H1 (cell line): ENCODE measurements at regions not wholly inside any gene's neighbourhood (a gene's known extent, or its start where the extent isn't known, plus 50 kb on each side); places are given as distances from the start of the nearest gene placed in this dataset.

Experiments used
- CTCF ChIA-PET: fragments of 300-600 bp; sonication (Branson Sonifier 250); formaldehyde crosslinking; loops from one replicate; lab custom pipeline; 2021; ENCODE audit not compliant: partially characterized antibody; lab: Charles Lee
- POLR2A ChIA-PET: fragments of 300-600 bp; sonication (Branson Sonifier 250); formaldehyde crosslinking; loops from one replicate; lab custom pipeline; 2021; ENCODE audit warnings: inconsistent platforms; ENCODE audit not compliant: partially characterized antibody; lab: Charles Lee
- DNase-seq, 2 experiments: peaks; one replicate each; pipeline versions ENCODE4 v3.0.0 to v3.0.0-alpha.2; 2010 to 2022; ENCODE audit warnings: low spot score in 2 of 2, low read depth in 1 of 2, mixed read lengths in 1 of 2
- FAIRE-seq: peaks from 2 replicates; lab custom pipeline; 2011; peaks lifted over from hg19 to GRCh38; lab: Jason Lieb, UNC
- H2AFZ ChIP-seq: 2 replicates; pipeline ENCODE4 v1.8.1; 2012; ENCODE audit warnings: low read length, inconsistent platforms
- H2AK5ac ChIP-seq: 2 replicates; pipeline ENCODE4 v1.6.1; 2013; ENCODE audit warnings: low read depth, low read length
- H2BK120ac ChIP-seq: replicated peaks from 2 replicates; pipeline ENCODE3; 2013; ENCODE audit warnings: low read depth, low read length, inconsistent platforms
- H2BK12ac ChIP-seq: 2 replicates; pipeline ENCODE4 v1.6.1; 2013; ENCODE audit warnings: low read depth, low read length
- H2BK15ac ChIP-seq: 2 replicates; pipeline ENCODE4 v1.6.1; 2013; ENCODE audit warnings: low read length
- H2BK20ac ChIP-seq: 2 replicates; pipeline ENCODE4 v1.6.1; 2013; ENCODE audit warnings: low read length
- H2BK5ac ChIP-seq: 2 replicates; pipeline ENCODE4 v1.6.1; 2013; ENCODE audit warnings: low read depth, low read length
- H3K14ac ChIP-seq: 2 replicates; pipeline ENCODE4 v1.6.1; 2013; ENCODE audit warnings: inconsistent platforms; ENCODE audit not compliant: insufficient read length
- H3K18ac ChIP-seq: 2 replicates; pipeline ENCODE4 v1.6.1; 2013; ENCODE audit warnings: low read length; ENCODE audit errors: extremely low read depth
- H3K23ac ChIP-seq: 2 replicates; pipeline ENCODE4 v1.6.1; 2013; ENCODE audit warnings: inconsistent platforms; ENCODE audit not compliant: insufficient read length
- H3K23me2 ChIP-seq: 2 replicates; pipeline ENCODE4 v1.6.1; 2013; ENCODE audit warnings: low read depth, low read length
- H3K27ac ChIP-seq: 2 replicates; pipeline ENCODE4 v1.6.1; 2011; ENCODE audit warnings: low read depth, low read length, inconsistent platforms
- H3K27me3 ChIP-seq, 4 experiments: replicated peaks in 1 of 4; 1 replicate in 1 of 4; 2 replicates in 3 of 4; pipeline versions ENCODE4 v1.6.1 to v1.8.1; 2011 to 2013; ENCODE audit warnings: low read length in 3 of 4, mild to moderate bottlenecking in 3 of 4, inconsistent platforms in 2 of 4, mixed read lengths in 2 of 4, moderate library complexity in 1 of 4; ENCODE audit not compliant: control insufficient read depth in 3 of 4, insufficient read depth in 3 of 4; ENCODE audit errors: extremely low read depth in 1 of 4
- H3K36me3 ChIP-seq, 4 experiments: 2 replicates each; pipeline versions ENCODE4 v1.6.1 to v1.8.1; 2011 to 2013; ENCODE audit warnings: mild to moderate bottlenecking in 4 of 4, low read length in 3 of 4, moderate library complexity in 2 of 4, control low read depth in 1 of 4, inconsistent platforms in 1 of 4; ENCODE audit not compliant: insufficient read depth in 4 of 4, control insufficient read depth in 2 of 4
- H3K4ac ChIP-seq: replicated peaks from 2 replicates; pipeline ENCODE3; 2013; ENCODE audit warnings: low read length, low read depth, mixed read lengths, inconsistent platforms; ENCODE audit not compliant: insufficient read length
- H3K4me1 ChIP-seq, 4 experiments: replicated peaks in 1 of 4; 1 replicate in 1 of 4; 2 replicates in 3 of 4; pipeline versions ENCODE4 v1.6.1 to v1.8.1; 2011 to 2013; ENCODE audit warnings: low read length in 3 of 4, inconsistent platforms in 2 of 4, mixed read lengths in 1 of 4; ENCODE audit not compliant: insufficient read depth in 4 of 4, control insufficient read depth in 3 of 4
- H3K4me2 ChIP-seq, 2 experiments: 2 replicates each; pipeline versions ENCODE4 v1.6.1 to v1.8.1; 2011 to 2013; ENCODE audit warnings: low read depth in 2 of 2, low read length in 2 of 2, control low read depth in 1 of 2, inconsistent platforms in 1 of 2, mild to moderate bottlenecking in 1 of 2; ENCODE audit not compliant: insufficient read depth in 1 of 2
- H3K4me3 ChIP-seq, 4 experiments: fragments of 200-600, 300-600 bp in 1 of 4; sonication (generic), shearing (Covaris generic), sonication (Bioruptor Twin) in 1 of 4; 2 replicates each; pipeline versions ENCODE4 v1.5.1 to v1.8.1; 2011 to 2016; ENCODE audit warnings: low read length in 4 of 4, low read depth in 3 of 4, control low read depth in 2 of 4, inconsistent platforms in 2 of 4, mild to moderate bottlenecking in 2 of 4, mixed read lengths in 1 of 4, moderate library complexity in 1 of 4; ENCODE audit not compliant: insufficient read depth in 2 of 4; ENCODE audit errors: extremely low read depth in 1 of 4
- H3K56ac ChIP-seq: replicated peaks from 2 replicates; pipeline ENCODE3; 2013; ENCODE audit warnings: low read depth, mild to moderate bottlenecking, mixed read lengths, low read length, inconsistent platforms; ENCODE audit not compliant: insufficient read length
- H3K79me1 ChIP-seq: 2 replicates; pipeline ENCODE4 v1.6.1; 2013; ENCODE audit warnings: low read depth, low read length, control low read depth
- H3K79me2 ChIP-seq, 2 experiments: 2 replicates each; pipeline versions ENCODE4 v1.6.1 to v1.8.1; 2012 to 2013; ENCODE audit warnings: low read length in 2 of 2, mild to moderate bottlenecking in 2 of 2, inconsistent platforms in 1 of 2; ENCODE audit not compliant: insufficient read depth in 2 of 2, control insufficient read depth in 1 of 2
- H3K9ac ChIP-seq, 4 experiments: replicated peaks in 1 of 4; 1 replicate in 1 of 4; 2 replicates in 3 of 4; pipeline versions ENCODE4 v1.6.1 to v1.8.1; 2011 to 2013; ENCODE audit warnings: low read depth in 3 of 4, low read length in 3 of 4, control low read depth in 2 of 4, mild to moderate bottlenecking in 2 of 4, moderate library complexity in 2 of 4, inconsistent platforms in 1 of 4; ENCODE audit errors: extremely low read depth in 1 of 4
- H3K9me3 ChIP-seq, 2 experiments: 2 replicates each; pipeline versions ENCODE4 v1.6.1 to v1.8.1; 2012 to 2013; ENCODE audit warnings: mild to moderate bottlenecking in 2 of 2, moderate library complexity in 2 of 2, control low read depth in 1 of 2, inconsistent platforms in 1 of 2, low read depth in 1 of 2, low read length in 1 of 2, mixed read lengths in 1 of 2; ENCODE audit not compliant: insufficient read depth in 2 of 2
- H4K20me1 ChIP-seq, 2 experiments: replicated peaks in 1 of 2; 2 replicates each; pipeline versions ENCODE3 to v1.8.1; 2011 to 2013; ENCODE audit warnings: inconsistent platforms in 2 of 2, low read length in 2 of 2, mild to moderate bottlenecking in 1 of 2; ENCODE audit not compliant: insufficient read depth in 2 of 2, control insufficient read depth in 1 of 2
- H4K5ac ChIP-seq: 2 replicates; pipeline ENCODE4 v1.6.1; 2013; ENCODE audit warnings: low read length, low read depth, mixed read lengths, inconsistent platforms; ENCODE audit not compliant: insufficient read length
- H4K8ac ChIP-seq: 2 replicates; pipeline ENCODE4 v1.8.0; 2013; ENCODE audit warnings: mild to moderate bottlenecking, moderate library complexity, low read length, inconsistent platforms; ENCODE audit not compliant: insufficient read depth; ENCODE audit errors: extremely low read depth
- H4K91ac ChIP-seq: replicated peaks from 2 replicates; pipeline ENCODE3; 2013; ENCODE audit warnings: low read length, mixed read lengths, inconsistent platforms; ENCODE audit not compliant: insufficient read length
- BCL11A ChIP-seq, 2 experiments: IDR thresholded peaks; one replicate each; pipeline ENCODE4 v1.6.1; 2011; ENCODE audit warnings: low read depth in 2 of 2, low read length in 2 of 2, mild to moderate bottlenecking in 2 of 2
- CHD1 ChIP-seq: IDR thresholded peaks from 2 replicates; pipeline ENCODE4 v1.6.1; 2012; ENCODE audit warnings: low read depth, low read length, improper control_type of control experiment
- CTBP2 ChIP-seq: IDR thresholded peaks from 2 replicates; pipeline ENCODE4 v1.7.0; 2011; ENCODE audit warnings: borderline replicate concordance, mild to moderate bottlenecking, moderate library complexity, mixed read lengths, low read length; ENCODE audit not compliant: insufficient read depth, insufficient read length
- CTCF ChIP-seq, 3 experiments: IDR thresholded peaks; 1 replicate in 2 of 3; 2 replicates in 1 of 3; pipeline versions ENCODE4 v1.5.1 to v1.6.1; 2011; ENCODE audit warnings: low read length in 3 of 3, mild to moderate bottlenecking in 3 of 3, inconsistent platforms in 2 of 3, low read depth in 1 of 3, moderate library complexity in 1 of 3; ENCODE audit not compliant: insufficient read depth in 1 of 3; ENCODE audit errors: control extremely low read depth in 1 of 3
- KDM5A ChIP-seq: fragments of 200-600 bp; IDR thresholded peaks from 2 replicates; pipeline ENCODE4 v1.7.1; 2012; ENCODE audit warnings: mild to moderate bottlenecking, low read length, inconsistent platforms, mixed read lengths
- SP2 ChIP-seq: IDR thresholded peaks from 2 replicates; pipeline ENCODE4 v1.6.1; 2012; ENCODE audit warnings: mild to moderate bottlenecking, low read length, inconsistent platforms
- SP4 ChIP-seq: IDR thresholded peaks from 2 replicates; pipeline ENCODE4 v1.6.1; 2012; ENCODE audit warnings: low read length, inconsistent platforms
- SUZ12 ChIP-seq: fragments of 200-600 bp; sonication (generic); IDR thresholded peaks from 2 replicates; pipeline ENCODE4 v1.6.1; 2012; ENCODE audit warnings: mild to moderate bottlenecking, inconsistent platforms, low read length, moderate library complexity, mixed read lengths
- TCF12 ChIP-seq: IDR thresholded peaks from 2 replicates; pipeline ENCODE4 v1.6.1; 2011; ENCODE audit warnings: low read depth, mild to moderate bottlenecking, low read length
- TEAD4 ChIP-seq: IDR thresholded peaks from 2 replicates; pipeline ENCODE4 v1.6.1; 2012; ENCODE audit warnings: low read depth, low read length, inconsistent platforms, mixed read lengths
- WGBS, 2 experiments: shearing (Covaris generic) in 1 of 2; methylation state at CpG; one replicate each; pipeline versions ENCODE4 v1.1.6 to v1.1.7; 2013 to 2015; ENCODE audit warnings: low lambda C conversion rate in 2 of 2, mixed read lengths in 2 of 2, inconsistent platforms in 1 of 2, low coverage in 1 of 2, missing lambda C conversion rate in 1 of 2; ENCODE audit not compliant: insufficient replicate concordance in 2 of 2, insufficient coverage in 1 of 2, insufficient read length in 1 of 2; ENCODE audit errors: extremely low coverage in 1 of 2, missing lambda C conversion rate in 1 of 2; 5-methylcytosine and 5-hydroxymethylcytosine counted together

DNA sequence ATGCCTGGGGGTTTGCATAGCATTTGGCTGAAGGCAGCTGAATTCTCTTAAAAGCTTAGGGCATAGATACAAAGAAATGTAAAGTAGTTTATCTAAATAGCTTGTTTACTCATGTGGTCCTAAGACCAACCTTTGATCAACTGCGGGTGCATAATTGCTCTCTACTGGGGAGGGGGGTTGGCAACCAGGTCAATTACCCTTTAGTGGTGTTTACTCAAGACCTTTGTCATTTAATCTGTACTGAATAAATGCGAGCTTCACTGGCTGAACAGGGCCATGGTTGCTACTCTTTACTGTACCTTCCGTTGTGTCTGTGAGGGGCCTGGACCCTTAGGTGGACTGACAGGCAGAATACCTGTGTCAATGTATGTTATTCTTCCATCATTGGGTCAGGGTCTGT lies 102.7 kb upstream of the FAM9C start:
- Histone ChIP-seq H4K5ac (no peak overlapping the region), H3K9ac (no peak overlapping the region), H3K56ac (no peak overlapping the region), H3K18ac (no peak overlapping the region), H2BK20ac (no peak overlapping the region), H2BK5ac (no peak overlapping the region), H3K23me2 (no peaks in the 10 kb centered on the region), H3K27me3 (no peaks in the 10 kb centered on the region), H3K4ac (no peak overlapping the region), H3K14ac (no peak overlapping the region), H2BK12ac (no peak overlapping the region), H3K23ac (no peak overlapping the region), H2BK120ac (no peak overlapping the region), H4K8ac (no peak overlapping the region), H3K4me1 (peaks cover 0 to 3% (median 2%) of the 10 kb centered on the region in 4 experiments; a peak in 3 of 7 replicates), H2BK15ac (no peak overlapping the region), H3K4me2 (no peak overlapping the region), H3K36me3 (no peaks in the 10 kb centered on the region), H2AK5ac (no peak overlapping the region), H3K79me1 (no peaks in the 10 kb centered on the region), H3K9me3 (peaks cover 8 to 19% of the 10 kb centered on the region in 2 experiments; a peak in 3 of 4 replicates), H4K91ac (no peak overlapping the region), H2AFZ (no peak overlapping the region), H4K20me1 (no peaks in the 10 kb centered on the region), H3K27ac (no peak overlapping the region), H3K4me3 (no peak overlapping the region), H3K79me2 (no peaks in the 10 kb centered on the region)
- TF ChIP-seq TCF12 = no peak
- TF ChIP-seq BCL11A (IDR thresholded peaks at IDR 0.05; ENCODE audit: low read depth in 2 of 2, low read length in 2 of 2) = no peak
- TF ChIP-seq SP4 = no peak
- no peak for TF ChIP-seq KDM5A
- TF ChIP-seq TEAD4 = no peak
- TF ChIP-seq SUZ12 = no peak
- TF ChIP-seq CHD1 = no peak
- no peak for TF ChIP-seq CTCF (IDR thresholded peaks at IDR 0.05; ENCODE audit: control extremely low read depth in 1 of 3, insufficient read depth in 1 of 3, low read depth in 1 of 3, low read length in 3 of 3)
- no peak for TF ChIP-seq SP2
- TF ChIP-seq CTBP2 = no peak
- ChIA-PET POLR2A (no interaction called here), CTCF (no interaction called here)
- DNase-seq (no peak), FAIRE-seq (no peak)
- WGBS, 2 experiments = 91% methylated on average over 3 of the region's 3 CpGs; no CpG with 5 or more reads in 1 of the 2 experiments
